ENCODE measurements at regions not wholly inside any gene's neighbourhood (a gene's known extent, or its start where the extent isn't known, plus 50 kb on each side); places are given as distances from the start of the nearest gene placed in this dataset.

DNA sequence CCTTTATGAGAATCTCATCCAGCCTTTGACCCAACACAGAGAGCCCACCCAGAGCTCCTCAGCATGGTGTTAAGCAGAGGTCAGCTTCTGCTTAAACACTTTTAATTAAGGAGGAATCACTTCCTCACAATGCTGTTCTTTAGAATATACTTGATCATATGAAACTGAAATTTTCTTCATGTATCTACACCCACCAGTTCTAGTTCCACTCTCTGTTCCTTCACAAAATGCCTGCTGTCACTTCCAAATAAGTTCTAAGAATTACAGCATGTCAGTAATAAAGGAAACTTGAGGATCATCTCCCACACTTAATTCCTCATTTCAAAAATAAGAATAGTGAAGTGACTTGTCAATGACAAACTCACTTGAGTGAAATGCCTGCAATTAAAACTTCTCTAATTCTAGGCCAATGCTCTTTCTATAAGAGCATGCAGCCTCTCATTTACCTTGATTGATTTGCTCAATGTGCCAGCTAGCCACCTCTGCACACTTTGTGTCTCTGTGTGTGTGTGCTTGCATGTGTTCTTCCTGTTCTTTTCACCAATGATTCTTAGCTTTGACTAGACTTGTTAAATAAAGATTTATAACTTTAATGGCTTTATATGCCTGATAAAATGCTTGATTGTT is 356.3 kb downstream of the PLPP3 start:
- DNase-seq, result no peak

DNA sequence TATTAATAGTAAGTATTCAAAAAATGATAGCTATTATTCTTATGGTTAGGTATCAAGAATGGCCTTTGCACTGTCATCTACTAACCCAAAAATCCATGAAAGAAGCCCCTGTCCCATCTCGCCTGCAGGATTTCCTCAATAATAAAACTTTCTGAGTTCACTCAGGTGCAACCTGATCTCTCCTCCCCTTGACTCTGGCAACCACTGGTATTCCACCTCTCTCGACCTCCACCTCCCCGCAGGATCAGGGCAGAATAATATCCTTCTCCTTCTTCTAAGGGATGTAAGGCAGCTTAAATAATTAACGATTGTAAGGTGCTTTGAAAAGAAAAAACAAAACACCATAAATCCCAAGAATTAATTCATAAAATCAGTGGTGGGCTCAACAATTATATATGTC is 359.3 kb downstream of the PLPP3 start:
- no peak for DNase-seq

DNA sequence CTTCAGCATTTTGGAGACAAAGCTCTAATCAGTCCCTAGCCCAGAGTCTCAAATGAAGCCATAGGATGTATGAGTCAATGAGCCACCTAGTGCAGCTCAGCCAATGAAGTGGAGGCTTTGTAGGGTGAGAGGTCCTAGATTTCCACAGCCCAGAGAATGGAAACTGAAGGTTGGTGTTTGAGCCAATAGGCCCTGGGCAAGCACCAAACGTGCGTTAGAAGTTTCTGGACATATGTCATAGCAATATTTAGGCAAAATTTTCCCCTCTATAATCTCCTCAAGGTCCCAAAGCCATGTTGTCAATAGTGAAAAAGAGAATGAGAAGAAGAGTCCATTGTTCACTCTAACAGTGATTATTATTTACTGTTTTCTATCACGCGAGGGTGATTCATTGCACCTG is 361.3 kb downstream of the PLPP3 start:
- no peak for DNase-seq

DNA sequence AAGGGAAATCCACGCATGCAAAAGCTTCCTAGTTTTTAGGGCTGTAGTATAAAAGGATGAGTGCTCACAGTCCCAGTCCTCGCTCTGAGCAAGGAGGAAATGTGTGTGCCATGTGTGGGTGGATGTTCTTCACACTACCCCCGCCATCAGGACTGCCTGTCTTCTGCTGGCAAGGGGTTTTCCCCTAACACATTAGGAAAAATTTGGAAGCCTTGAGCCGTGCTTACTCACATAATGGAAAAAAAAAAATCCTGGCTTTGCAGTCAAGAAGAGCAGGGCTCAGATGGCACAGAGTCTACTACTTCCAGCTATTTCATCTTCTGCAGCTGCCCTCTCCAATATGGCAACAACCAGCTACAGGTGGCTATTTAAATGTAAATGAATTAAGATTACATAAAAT is 363.1 kb downstream of the PLPP3 start:
- peak; percentile 88 for DNase-seq

DNA sequence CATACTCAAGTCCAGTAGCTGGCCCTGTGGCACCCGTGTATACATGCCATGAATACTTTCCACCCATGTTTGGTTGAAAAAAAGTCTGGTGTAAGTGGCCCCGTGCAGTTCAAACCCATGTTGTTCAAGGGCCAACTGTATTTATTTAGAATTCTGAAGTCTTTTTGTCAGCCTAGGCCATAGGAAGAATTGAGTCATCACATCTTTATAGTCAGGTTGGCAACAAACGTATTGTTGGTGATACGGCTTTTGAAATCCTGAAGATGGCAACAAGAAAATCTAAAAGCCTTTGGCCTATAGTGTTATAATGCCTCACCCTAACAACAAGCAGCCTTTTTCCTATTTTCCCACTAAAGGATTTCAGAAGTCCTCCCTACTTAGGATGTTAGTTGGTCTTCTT is 363.6 kb downstream of the PLPP3 start:
- peak; percentile 36 for DNase-seq

DNA sequence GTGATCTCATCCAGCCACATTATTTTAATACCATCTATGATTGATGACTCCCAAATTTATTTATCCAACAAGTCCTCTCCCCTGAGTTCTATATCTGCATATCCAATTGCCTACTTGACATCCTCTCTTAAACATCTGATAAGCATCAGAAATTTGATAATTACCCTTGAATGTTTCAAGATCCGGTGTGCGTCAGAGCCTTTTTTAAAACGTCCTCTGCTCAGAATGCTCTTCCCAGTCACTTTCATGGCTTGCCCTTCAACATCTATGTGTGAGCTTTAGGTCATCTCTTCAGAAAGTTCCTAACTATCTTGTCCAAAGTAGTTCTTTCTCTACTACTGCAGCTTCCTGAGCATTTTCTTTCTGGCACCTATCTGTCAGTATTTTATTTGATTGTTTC is 364.3 kb downstream of the PLPP3 start:
- DNase-seq, result no peak

DNA sequence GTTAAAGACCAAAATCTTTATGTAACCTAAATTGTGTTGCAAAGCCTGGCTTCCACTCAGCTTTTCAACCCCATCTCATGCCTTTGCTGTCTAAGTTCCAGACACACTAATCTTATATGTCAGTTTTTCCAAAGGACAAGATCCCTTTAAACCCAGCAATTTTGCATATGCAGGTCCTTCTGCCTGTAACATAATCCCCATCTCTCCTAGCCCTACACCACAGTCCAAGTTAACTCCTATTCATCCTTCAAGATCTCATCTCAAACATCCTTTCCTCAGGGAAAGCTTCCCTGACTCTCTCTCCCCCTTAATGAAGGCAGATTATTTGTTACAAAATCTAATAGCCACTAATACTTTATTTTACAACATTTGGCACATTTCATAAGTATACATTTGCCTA is 366.3 kb downstream of the PLPP3 start:
- DNase-seq, result no peak

DNA sequence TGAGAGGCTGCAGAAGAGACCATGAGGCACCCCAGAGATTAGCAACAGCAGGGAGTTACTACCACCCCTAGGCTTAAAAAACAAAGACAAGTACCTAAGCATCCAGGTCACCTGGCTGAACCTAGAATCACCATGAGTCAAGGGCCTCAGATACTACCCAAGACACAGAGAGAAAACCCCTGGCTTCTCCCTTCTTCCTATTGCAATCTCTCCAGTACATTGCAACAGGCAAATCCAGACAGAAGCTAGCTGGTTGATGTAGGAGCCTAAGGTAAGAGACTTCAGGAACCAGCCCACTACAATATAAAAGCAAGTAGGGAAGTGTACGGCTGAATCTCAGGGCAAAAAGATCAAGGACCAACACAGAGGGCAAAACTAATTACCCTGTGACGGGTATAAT is 367.2 kb downstream of the PLPP3 start:
- no peak for DNase-seq

DNA sequence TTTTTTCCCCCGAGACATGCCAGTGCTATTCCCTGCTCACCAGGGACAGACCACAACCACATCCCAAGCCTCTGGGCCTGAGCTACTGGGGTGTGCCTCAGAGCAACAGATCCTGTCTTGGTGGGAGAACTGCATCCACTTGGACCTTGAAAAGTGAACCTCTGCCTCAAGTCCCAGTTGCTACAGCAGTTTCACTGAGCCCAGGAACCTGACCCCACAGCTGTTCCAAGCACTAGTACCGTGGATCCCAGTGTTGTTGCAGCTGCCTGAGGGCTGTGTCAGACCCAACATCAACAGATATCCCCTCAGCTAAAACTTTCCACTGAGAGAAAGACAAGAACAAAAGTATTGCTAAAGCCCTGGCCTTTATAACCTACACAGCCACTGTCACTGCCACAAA is 373.0 kb downstream of the PLPP3 start:
- DNase-seq, result no peak

DNA sequence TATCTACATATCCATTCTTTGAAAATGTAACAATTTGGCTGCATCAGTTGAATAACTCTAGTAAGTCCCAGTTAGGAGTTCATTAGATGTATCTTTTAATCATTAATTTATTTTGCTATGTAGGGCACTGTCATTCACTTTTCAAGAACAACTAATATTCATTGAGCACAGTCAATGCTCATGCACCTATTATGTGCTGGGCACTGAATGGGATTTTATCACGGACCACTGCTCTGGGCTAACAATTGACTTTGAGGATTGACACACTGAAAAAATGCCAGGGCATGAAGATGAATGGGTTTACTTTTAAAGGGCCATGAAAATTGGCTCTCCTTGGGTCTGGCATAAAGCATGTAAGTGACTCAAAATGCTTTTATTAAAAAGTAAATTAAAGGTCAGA is 375.2 kb downstream of the PLPP3 start:
- DNase-seq, result no peak

DNA sequence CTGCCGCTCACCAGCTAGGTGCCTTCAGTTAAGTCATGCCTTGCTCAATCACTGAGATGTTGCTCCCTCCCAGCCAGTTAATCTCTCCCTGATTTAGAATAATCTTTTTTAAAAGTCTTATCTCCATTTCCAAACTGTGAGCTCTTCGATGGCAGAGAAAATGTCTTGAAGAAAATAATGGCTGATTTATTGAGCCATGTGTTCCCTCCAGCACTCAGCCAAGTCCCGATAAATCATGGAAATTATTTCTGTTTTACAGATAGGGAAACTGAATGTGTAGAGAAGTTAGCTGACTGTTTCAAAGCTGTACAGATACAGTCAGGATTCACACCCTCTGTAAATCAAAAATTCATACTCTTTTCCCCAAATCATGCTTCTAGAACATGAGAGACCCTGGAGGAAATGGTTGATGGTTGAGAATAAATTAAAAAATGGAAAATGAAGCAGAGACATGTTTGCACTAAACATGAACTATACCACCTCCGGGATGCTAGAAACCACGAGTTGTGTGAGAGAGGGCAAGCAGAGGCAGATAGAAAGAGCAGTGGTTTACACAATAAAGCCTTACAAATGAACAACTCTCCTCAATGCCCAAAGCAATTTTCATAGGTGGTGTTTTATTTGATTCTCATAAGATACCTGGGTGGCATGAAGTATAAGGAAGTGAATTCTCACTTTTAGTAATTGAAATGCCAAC is 376.4 kb downstream of the PLPP3 start:
- peak; percentile 84 for DNase-seq

DNA sequence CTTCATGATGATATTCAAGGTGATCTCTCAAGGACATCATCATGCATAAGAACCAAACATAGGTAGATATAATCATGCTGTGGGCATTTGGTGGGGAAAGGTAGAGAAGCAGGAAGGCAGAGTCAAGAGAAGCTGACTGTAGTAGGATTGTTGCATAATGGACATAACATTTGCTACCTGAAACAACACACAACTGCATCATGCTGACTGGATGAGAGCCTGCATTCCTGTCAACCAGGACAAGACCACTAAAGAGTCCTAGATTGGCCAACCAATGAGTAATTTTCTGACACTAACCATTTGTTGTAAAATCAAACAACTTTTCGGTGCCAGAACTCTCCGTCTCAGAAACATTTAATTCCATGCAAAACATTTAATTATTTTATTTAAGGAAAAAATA is 377.2 kb downstream of the PLPP3 start:
- DNase-seq, result no peak

DNA sequence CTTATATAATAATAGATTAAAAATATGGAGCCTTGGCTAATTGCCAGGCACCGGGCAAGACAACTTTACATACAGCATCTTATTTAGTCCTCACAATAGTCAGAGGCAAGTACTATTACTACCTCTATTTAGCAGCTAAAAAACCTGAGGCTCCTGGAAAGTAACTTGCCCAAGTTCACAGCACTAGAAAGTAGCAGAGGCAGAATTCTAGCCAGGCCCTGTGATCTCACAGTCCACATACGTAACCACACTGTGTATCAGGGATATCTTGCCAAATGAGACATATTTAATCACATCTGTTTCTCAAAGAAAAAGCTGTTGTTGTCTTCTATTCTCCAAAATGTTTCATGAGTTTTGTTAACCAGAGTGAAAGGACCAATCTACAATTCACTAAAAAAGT is 378.5 kb downstream of the PLPP3 start:
- DNase-seq, result peak; percentile 69

DNA sequence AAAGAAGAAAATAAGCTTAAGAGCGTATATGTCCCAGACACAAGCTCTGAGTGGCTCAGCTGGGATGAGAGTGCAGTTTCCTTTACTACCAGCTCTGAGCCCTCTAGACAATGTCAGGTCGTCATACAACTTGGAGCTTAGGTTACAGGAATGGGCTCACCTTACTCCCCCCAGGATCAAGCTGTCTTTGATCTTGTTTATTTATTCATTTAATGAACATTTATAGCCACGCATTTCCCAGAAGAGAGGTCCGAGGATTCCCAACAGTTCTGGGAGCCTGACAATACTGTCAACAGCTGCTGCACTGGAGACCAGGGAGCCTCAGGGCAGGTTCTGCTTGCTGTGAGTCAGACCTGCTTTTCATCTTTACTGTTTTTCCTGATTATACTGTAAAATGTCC is 378.9 kb downstream of the PLPP3 start:
- no peak for DNase-seq

DNA sequence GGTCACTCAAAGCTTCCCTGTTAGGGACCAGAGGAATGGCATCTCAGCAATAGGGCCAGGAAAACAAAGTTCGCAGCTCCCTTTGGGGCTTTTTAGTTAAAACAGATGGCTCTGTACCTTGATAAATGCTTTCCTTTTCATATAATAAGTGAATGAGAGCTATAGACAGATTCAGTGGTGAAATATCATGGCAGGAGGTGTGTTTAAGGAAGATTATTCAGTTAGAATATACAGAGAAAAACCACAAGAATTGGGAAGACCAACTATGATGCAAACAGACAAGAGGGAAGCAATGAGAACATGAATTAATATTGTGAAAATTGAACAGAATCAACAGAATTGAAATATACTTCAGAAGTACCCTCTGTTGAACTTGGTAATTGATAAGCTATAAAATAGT is 379.4 kb downstream of the PLPP3 start:
- no peak for DNase-seq

DNA sequence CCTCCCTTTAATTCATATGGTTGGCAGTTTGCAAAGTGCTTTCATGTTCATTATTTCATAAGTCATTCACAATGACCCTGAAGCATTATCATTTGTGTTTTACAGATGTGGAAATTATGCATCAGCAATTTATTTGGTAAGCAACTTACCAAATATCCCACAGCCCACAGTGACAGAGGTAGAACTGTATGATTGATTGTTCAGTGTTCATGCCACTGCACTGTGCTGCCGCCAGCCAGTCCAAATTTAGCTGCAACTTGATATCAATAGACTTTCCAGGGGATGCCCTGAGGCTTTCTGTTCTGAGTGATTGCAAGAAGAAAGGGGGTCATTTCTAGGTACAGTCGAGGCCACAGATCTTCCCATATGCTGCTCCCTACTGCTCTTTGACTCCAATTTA is 380.3 kb downstream of the PLPP3 start:
- no peak for DNase-seq

DNA sequence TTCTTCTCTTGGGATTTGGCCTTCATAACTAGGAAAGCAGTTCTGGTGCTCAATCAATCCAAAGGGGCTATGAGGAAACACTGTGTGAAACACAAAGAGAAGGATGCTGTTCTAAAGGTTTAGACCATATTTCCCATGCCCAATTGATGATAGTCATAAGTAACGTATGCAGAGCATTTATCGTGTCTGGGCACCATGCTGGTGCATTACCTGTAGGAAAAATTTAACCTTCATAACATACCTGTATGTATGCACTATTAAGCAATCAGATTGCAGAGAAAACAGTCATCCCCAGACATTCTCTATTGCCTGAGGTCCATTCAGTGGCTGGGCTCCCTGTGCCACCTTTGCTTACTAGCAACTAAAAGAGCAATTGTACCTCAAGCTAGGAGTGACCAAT is 381.4 kb downstream of the PLPP3 start:
- no peak for DNase-seq

DNA sequence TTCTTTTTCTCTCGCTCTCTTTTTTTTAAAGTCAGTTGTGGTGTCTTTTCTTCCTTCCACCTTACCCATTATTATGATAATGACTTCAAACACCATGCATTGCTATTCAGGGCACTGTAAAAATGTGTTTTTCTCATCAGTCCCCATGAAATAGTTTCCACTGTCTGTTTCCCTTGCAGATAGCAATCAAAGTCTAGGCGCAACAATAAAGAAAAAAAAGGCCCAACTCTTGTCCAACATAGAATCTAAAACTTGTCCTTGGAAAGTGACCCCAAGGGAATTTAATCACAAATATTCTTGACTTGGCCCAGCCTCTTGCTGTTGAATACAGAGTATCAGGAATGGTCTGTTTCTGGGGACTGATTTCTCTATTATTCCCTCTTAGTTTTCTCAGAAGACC is 382.5 kb downstream of the PLPP3 start:
- peak; percentile 20 for DNase-seq

DNA sequence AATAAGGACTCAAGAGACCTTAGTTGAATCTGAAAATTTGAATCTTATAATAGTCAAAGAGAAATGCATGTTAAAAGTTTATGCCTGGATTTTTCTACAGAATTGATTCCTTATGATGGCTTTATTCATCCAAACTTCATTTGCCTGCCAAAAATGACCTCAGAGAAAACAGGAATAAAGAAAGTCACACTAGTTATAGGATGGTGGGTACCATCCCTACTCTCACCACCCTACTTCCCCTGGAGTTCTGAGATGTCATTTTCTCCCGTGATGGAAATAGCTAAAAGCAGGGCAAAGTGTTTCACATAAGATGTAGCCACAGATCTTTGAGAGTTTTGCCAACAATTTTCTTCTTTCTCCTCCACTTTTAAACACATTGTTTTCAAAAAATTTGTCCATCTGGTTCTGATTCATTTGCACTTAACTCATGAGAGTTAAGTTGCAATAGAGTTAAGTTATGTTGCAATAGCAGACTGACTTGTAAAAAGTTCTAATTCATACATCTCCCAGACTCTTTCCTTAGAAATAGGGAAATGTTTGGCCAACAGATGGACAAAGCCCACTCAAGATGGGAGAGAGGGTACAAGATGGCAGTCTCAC is 384.6 kb downstream of the PLPP3 start:
- peak; percentile 94 for DNase-seq

DNA sequence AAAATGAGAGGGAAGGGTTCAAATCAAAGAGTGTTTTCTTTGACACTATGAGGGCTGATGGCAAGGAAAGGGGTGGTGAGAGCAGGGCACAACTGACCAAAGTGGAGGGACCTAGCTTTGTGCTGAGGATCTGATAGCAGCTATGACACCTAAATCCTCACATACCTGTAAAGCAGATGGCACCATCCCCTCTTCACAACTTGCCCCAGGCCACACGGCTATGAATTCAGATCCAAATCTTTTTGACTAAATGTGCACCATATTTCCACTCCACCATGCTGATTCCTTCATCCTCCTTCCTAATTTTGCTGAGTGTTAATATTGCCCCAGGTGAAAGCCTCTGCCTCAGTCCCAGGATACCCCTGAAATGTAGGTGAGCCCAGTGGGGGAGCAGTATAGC is 385.7 kb downstream of the PLPP3 start:
- no peak for DNase-seq

DNA sequence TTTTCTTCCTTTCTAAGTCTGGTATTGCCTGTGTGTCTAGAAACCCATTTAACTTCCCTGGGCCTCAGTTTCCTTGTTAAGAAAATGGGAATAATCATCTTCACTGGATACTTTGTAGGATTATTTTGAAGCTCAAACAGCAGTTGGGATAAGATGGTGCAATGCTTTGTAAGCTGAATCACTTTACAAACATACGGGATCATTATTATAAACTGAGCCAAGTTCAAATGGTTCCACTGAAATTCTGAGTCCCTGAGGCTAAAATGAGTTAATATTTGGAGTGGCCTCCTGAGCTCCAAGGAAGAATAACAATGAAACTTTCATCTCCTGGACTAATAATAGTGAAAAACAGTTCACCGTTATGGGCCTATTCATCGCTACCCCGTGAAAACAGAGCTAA is 388.0 kb downstream of the PLPP3 start:
- no peak for DNase-seq

DNA sequence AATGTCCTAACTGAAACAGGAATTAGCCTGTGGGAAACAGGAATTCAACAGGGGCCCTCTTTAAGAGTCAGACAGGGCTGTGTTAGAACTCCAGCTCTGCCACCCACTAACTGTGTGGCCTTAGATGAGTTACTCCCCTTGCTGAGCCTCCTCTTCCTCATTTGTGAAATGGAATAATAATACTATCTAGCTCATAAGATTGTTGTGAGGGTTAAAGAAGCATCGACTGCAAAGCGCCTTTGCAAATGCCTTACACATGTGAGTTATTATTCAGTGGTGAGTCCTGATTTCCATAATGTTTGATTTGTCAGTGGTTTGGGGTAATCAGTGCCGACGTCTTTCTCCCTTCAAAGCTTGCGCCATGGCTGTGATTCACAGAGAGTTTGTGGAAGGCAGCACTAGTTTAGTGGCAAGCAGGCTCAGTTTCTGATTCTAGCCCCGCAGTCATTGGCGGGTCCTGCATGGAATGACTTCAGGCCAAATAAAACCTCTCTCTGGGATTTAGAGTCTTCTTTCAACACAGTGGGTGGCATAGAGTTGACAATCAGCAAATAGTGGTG is 388.5 kb downstream of the PLPP3 start:
- DNase-seq, result no peak

DNA sequence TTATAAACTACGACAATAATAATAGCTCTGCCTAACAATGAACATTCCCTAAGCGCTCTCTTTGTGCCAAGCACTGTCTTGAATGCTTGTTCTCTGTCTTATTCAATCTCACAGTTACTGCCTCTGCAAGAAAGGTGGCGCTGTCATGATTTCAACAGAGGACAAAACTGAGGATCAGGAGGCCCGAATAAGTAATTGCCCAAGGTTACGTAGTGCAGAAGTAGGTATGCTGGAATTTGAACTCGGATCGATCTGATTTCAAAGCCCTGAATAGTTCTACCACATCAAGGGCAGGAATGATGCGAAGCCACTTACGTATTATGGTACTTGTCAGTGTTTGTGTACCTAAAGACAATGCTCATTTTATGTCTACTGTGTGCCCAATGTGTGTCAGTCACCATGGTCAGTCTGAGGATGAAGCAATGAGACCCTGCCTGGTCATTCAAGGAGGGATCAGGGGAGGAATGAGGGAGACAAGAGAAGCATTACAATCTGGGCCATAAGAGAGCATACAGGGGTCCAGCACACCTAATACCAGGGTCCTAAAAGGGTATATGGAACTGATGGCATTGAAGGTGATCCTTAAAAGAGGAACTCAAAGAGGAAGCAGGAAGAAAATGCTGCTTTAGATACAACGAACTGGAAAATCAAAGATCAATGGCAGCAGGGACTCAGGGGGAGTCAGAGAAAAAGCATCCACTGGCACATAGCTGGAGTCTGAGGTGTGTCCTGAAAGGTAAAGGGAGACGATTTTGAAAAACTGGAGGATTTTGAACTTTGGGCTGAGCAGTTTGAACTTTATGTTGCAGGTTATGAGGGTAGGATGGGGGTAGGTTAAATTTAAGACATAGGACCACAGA is 389.2 kb downstream of the PLPP3 start:
- no peak for DNase-seq
